Retinal pigment epithelial cell (primary cell): ENCODE measurements at regions not wholly inside any gene's neighbourhood (a gene's known extent, or its start where the extent isn't known, plus 50 kb on each side); places are given as distances from the start of the nearest gene placed in this dataset.

Experiments used
- DNase-seq: peaks from one replicate; pipeline ENCODE4 v3.0.0-alpha.2; 2010; ENCODE audit warnings: low read depth
- H3K4me3 ChIP-seq: 2 replicates; pipeline ENCODE4 v1.5.1; 2011; ENCODE audit warnings: mild to moderate bottlenecking, low read length, control low read depth, moderate library complexity
- CTCF ChIP-seq: conservative IDR thresholded peaks from 2 replicates; pipeline ENCODE4 v1.5.1; 2011; ENCODE audit warnings: low read depth, low read length, control low read depth, inconsistent platforms

- DNase-seq, result no peak
- H3K4me3 ChIP-seq, result no peak overlapping the region
- no peak for TF ChIP-seq CTCF
These were observed 349.4 kb downstream of the NUF2 start for GRCh38 chr1:163670989-163671757.

- no peak overlapping the region for H3K4me3 ChIP-seq
- peak; percentile 37 for DNase-seq
- no peak for TF ChIP-seq CTCF
These were observed 351.4 kb downstream of the NUF2 start for GRCh38 chr1:163672976-163673758.

GRCh38 chr1:163673759-163674151, 352.0 kb downstream of the NUF2 start:
- no peak overlapping the region for H3K4me3 ChIP-seq
- DNase-seq, result peak; percentile 38
- no peak for TF ChIP-seq CTCF

- no peak for TF ChIP-seq CTCF
- DNase-seq, result no peak
These were observed 352.5 kb downstream of the NUF2 start for GRCh38 chr1:163674236-163674635.

GRCh38 chr1:163684785-163685184, 363.0 kb downstream of the NUF2 start:
- H3K4me3 ChIP-seq, result no peak overlapping the region
- DNase-seq, result no peak
- TF ChIP-seq CTCF, result no peak

More at GRCh38 chr1:163674236-163674635, 352.5 kb downstream of the NUF2 start:
- no peak overlapping the region for H3K4me3 ChIP-seq

GRCh38 chr1:163692266-163692665, 370.5 kb downstream of the NUF2 start:
- TF ChIP-seq CTCF, result no peak
- DNase-seq, result no peak
- no peak overlapping the region for H3K4me3 ChIP-seq
